Prostate gland (tissue), 2 donors: ENCODE measurements at regions not wholly inside any gene's neighbourhood (a gene's known extent, or its start where the extent isn't known, plus 50 kb on each side); places are given as distances from the start of the nearest gene placed in this dataset.

Experiments
- DNase-seq: peaks from one replicate; pipeline ENCODE4 v3.0.0-alpha.2; 2019; ENCODE audit warnings: low spot score
- H3K27ac ChIP-seq, 2 donors: fragments of 200-600 bp; sonication (generic); 2 replicates each; pipeline ENCODE4 v1.5.1; 2017 to 2019
- H3K27me3 ChIP-seq: fragments of 200-600 bp; sonication (generic); replicated peaks from 2 replicates; pipeline ENCODE4 v1.5.1; 2019; ENCODE audit not compliant: insufficient read depth
- H3K36me3 ChIP-seq, 2 donors: fragments of 200-600 bp; sonication (generic); 1 replicate in 1 of 2; 2 replicates in 1 of 2; pipeline versions ENCODE4 v1.5.1 to v1.8.1; 2017 to 2019
- H3K4me1 ChIP-seq: fragments of 200-600 bp; sonication (generic); replicated peaks from 2 replicates; pipeline ENCODE4 v1.5.1; 2019
- H3K4me3 ChIP-seq, 2 donors: fragments of 200-600 bp; sonication (generic); 2 replicates each; pipeline ENCODE4 v1.5.1; 2017 to 2019
- H3K9me3 ChIP-seq: fragments of 200-600 bp; sonication (generic); 2 replicates; pipeline ENCODE4 v1.5.1; 2017
- POLR2A ChIP-seq: fragments of 450-650 bp; IDR thresholded peaks from one replicate; pipeline ENCODE4 v1.6.1; 2016; ENCODE audit warnings: antibody characterized with exemption, mild to moderate bottlenecking
- POLR2AphosphoS5 ChIP-seq: sonication (generic); formaldehyde crosslinking; IDR thresholded peaks from one replicate; pipeline ENCODE4 v1.6.1; 2017; ENCODE audit warnings: antibody characterized with exemption
- WGBS: methylation state at CpG from one replicate; pipeline ENCODE4 v1.1.5; 2018; 5-methylcytosine and 5-hydroxymethylcytosine counted together
- intact Hi-C: fragments of 100-400 bp; cut with DNase I; formaldehyde crosslinking; loops from one replicate; pipeline ENCODE4 v1.14.2; 2022
- TF ChIP-seq, protein P1 (sequence below), 4 experiments: fragments of 200-600 bp in 2 of 4; fragments of 450-650 bp in 2 of 4; sonication (generic) in 2 of 4; IDR thresholded peaks; 1 replicate in 3 of 4; 2 replicates in 1 of 4; pipeline ENCODE4 v1.5.1; 2016 to 2019; ENCODE audit warnings: antibody characterized with exemption in 4 of 4, mild to moderate bottlenecking in 2 of 4, moderate library complexity in 2 of 4

DNA sequence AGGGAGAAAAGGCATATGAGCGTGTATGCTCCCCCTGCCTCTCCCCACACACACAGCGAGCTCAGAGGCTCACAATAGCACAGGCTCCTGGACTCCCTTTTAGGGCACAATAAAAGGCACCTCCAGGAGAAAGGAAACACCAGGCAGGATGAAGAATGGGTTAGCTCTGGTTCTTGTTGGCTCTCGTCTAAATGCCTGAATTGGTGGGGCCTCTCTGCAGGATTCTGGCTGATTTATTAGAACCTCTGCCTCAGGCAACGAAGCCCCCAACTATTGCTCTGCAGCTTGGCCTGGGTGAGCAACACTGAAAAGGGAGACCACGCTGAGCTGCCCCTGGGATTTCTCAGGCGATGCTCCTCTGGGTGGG, 590.9 kb upstream of the PLXNA2 start:
- Histone ChIP-seq H3K4me1 (no peaks in the 10 kb centered on the region), H3K36me3 (no peaks in the 10 kb centered on the region), H3K27me3 (no peaks in the 10 kb centered on the region), H3K4me3 (no peak overlapping the region), H3K27ac (no peak overlapping the region), H3K9me3 (no peaks in the 10 kb centered on the region)
- intact Hi-C loops: no loop called here
- no peak for DNase-seq
- TF ChIP-seq POLR2AphosphoS5 (no peak), POLR2A (no peak)
- TF ChIP-seq, protein P1, sequence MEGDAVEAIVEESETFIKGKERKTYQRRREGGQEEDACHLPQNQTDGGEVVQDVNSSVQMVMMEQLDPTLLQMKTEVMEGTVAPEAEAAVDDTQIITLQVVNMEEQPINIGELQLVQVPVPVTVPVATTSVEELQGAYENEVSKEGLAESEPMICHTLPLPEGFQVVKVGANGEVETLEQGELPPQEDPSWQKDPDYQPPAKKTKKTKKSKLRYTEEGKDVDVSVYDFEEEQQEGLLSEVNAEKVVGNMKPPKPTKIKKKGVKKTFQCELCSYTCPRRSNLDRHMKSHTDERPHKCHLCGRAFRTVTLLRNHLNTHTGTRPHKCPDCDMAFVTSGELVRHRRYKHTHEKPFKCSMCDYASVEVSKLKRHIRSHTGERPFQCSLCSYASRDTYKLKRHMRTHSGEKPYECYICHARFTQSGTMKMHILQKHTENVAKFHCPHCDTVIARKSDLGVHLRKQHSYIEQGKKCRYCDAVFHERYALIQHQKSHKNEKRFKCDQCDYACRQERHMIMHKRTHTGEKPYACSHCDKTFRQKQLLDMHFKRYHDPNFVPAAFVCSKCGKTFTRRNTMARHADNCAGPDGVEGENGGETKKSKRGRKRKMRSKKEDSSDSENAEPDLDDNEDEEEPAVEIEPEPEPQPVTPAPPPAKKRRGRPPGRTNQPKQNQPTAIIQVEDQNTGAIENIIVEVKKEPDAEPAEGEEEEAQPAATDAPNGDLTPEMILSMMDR (IDR thresholded peaks at IDR 0.05): no peak
- WGBS: 58% methylated on average over 6 of the region's 6 CpGs

DNA sequence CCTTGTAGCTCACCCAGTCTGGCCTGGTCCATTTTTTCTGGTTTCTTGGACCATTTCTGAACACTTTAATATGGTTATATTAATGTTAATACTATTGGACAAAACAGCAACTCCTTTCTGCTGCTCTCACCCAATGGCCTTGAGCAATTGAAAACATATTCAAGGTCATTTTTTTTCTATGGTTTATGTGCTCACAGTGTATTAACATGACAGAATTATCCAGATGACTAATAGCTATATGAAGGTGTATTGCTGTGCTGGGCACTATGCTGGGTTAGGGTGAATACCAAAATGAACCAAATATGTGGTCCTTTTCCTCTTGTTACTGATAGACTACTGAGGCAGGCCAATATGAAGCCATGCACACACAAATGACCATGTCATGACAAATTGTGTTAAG, 591.6 kb upstream of the PLXNA2 start:
- no peak for TF ChIP-seq POLR2A
- Histone ChIP-seq H3K9me3 (no peaks in the 10 kb centered on the region), H3K4me3 (no peak overlapping the region), H3K36me3 (no peaks in the 10 kb centered on the region), H3K4me1 (no peaks in the 10 kb centered on the region), H3K27me3 (no peaks in the 10 kb centered on the region), H3K27ac (no peak overlapping the region)
- DNase-seq: no peak
- intact Hi-C loops: no loop called here

DNA sequence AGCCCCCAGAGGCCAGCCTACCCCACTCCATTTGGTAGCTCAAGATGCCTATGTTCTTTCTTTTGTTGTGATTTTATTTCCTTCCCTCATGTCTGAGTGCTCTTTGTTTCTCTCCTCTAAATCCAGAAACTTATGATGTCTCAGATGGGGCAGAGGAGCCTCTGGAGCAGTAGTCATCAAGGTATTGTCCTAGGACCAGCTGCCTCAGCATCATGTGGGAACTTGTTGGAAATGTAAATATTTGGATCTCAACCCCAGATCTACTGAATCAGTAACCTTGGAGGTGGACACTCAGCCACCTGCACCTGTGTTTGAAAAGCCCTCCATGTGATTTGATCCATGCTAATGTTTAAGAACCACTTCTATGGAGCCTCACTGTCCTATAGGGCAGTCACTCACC, 593.1 kb upstream of the PLXNA2 start:
- H3K27ac ChIP-seq: no peak overlapping the region
- no peak for DNase-seq
- no peak overlapping the region for H3K4me3 ChIP-seq
- TF ChIP-seq POLR2AphosphoS5 (no peak), POLR2A (no peak)
- TF ChIP-seq, protein P1 (IDR thresholded peaks at IDR 0.05): no peak
- no peaks in the 10 kb centered on the region for H3K27me3 ChIP-seq
- H3K9me3 ChIP-seq: no peaks in the 10 kb centered on the region
- intact Hi-C loops: no loop called here
- no peaks in the 10 kb centered on the region for H3K4me1 ChIP-seq
- H3K36me3 ChIP-seq: no peaks in the 10 kb centered on the region

DNA sequence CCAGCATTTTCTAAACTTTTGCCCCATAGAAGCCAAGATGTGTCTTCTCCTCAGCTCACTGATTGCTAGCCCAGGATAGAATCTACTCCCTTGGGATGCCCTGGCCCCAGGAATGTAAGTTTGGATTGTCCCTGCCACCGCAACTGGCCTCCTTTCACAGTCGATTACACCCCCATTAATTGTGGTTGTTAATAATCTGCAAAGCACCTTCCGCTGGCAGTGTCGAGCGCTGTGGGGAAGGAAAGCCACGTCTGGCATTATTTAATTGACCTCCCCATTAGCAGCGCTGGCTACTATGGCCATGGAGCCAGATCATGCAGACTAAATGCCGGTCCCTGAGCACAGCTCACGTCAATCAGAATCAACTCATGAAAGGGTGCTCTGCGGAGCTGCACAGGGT, 597.3 kb upstream of the PLXNA2 start:
- Histone ChIP-seq H3K27ac (no peak overlapping the region), H3K36me3 (no peaks in the 10 kb centered on the region), H3K9me3 (no peaks in the 10 kb centered on the region), H3K27me3 (no peaks in the 10 kb centered on the region), H3K4me3 (no peak overlapping the region), H3K4me1 (no peaks in the 10 kb centered on the region)
- TF ChIP-seq POLR2A (no peak), POLR2AphosphoS5 (no peak)
- TF ChIP-seq, protein P1 (IDR thresholded peaks at IDR 0.05): no peak
- DNase-seq: no peak
- intact Hi-C loops: no loop called here
- 83% methylated on average over 10 of the region's 10 CpGs for WGBS

DNA sequence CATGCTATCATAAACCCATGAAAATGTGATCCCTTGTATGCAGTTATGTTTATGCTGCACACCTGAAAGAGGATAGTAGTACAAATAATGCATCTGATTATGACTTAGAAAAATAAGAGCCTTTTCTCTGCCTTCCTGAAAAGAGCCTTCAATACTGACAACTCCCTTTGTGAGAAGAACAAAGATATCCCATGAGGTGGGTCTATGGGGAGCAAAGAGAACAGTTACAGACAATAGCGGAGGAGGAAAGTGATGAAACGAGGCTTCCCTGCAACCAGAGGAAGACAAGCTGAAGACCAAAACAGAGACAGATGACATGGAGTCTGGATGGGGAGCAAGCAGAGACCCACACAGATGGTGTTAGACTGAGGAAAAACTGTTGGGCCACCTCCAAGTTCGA, 598.3 kb upstream of the PLXNA2 start:
- no peaks in the 10 kb centered on the region for H3K27me3 ChIP-seq
- no peak overlapping the region for H3K27ac ChIP-seq
- H3K4me1 ChIP-seq: no peaks in the 10 kb centered on the region
- TF ChIP-seq POLR2AphosphoS5 (no peak), POLR2A (no peak)
- intact Hi-C loops: no loop called here
- no peaks in the 10 kb centered on the region for H3K36me3 ChIP-seq
- H3K9me3 ChIP-seq: no peaks in the 10 kb centered on the region
- no peak for DNase-seq
- 86% methylated on average over 3 of the region's 3 CpGs for WGBS
- no peak overlapping the region for H3K4me3 ChIP-seq

DNA sequence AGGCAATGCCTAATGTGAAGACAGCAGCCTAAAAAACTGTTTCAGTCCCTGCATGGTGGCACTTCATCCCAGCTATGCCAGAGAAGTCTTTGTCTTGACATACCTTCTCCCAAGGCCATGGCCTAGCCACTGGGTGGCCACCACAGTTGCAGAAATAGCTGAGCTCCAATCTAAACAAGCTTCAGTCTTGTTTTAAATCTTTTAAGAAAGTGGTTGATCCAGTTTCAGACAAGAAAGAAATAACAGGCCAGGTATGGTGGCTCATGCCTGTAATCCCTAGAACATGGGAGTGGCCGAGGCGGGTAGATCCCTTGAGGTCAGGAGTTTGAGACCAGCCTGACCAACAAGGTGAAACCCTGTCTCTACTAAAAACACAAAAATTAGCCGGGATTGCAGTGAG, 600.0 kb upstream of the PLXNA2 start:
- intact Hi-C loops: no loop called here
- H3K27ac ChIP-seq: no peak overlapping the region
- no peaks in the 10 kb centered on the region for H3K9me3 ChIP-seq
- H3K36me3 ChIP-seq: no peaks in the 10 kb centered on the region
- no peaks in the 10 kb centered on the region for H3K27me3 ChIP-seq
- no peak for TF ChIP-seq POLR2AphosphoS5
- TF ChIP-seq, protein P1 (IDR thresholded peaks at IDR 0.05): no peak
- no peak for TF ChIP-seq POLR2A
- H3K4me3 ChIP-seq: no peak overlapping the region
- no peak for DNase-seq
- WGBS: 86% methylated on average over 3 of the region's 3 CpGs
- no peaks in the 10 kb centered on the region for H3K4me1 ChIP-seq
